ENCODE measurements at regions not wholly inside any gene's neighbourhood (a gene's known extent, or its start where the extent isn't known, plus 50 kb on each side); places are given as distances from the start of the nearest gene placed in this dataset.
"Not testable (repeated sequence)": the region's sequence is repeated elsewhere in the genome, so short reads cannot be mapped to it uniquely, and the experiment has no call there.

DNA sequence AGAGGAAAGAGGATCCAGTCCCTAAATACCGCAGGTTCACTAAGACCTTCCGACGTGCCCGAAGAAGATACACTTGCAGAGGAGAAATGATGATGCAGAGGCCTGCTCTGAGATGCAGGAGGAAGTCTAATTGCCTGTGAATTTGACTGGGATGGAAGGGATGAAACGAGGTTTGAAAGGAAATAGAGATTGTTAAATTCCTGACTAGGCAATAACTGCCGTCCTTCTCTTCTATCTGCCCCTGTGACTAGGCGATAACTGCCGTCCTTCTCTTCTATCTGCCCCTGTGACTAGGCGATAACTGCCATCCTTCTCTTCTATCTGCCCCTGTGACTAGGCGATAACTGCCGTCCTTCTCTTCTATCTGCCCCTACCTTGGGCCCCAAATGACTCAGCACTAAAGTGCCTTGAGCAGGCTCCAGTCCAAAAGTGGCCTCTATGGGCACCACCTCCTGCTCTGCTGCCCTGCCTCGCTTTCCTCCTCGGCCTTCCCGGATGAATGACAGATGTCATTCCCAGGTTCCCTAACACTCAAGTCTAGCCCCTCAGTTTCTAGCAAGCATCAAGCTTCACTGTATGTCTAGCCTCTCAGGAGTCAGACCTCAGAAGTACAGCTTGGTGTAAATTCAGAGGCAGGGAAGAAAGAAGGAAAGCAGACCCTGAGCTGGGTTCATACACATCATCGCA lies 189.1 kb downstream of the FOXD4L6 start:
- intact Hi-C loops (cut with micrococcal nuclease; ENCODE audit: unreplicated experiment); H3K4me3 ChIP-seq (ENCODE audit: low read depth in 2 of 2, low read length in 2 of 2); ATAC-seq; H3K27me3 ChIP-seq (ENCODE audit: control insufficient read depth, insufficient read depth, low read length); CTCF ChIA-PET; in situ Hi-C loops (cut with HindIII; ENCODE audit: low pct_unique_long_range_greater_than_20kb, low sequenced_read_pairs); H3K9me3 ChIP-seq (ENCODE audit: control insufficient read depth, insufficient read depth, low read depth, low read length); H3K4me1 ChIP-seq (ENCODE audit: control insufficient read depth, insufficient read depth, low read length); H3K36me3 ChIP-seq (ENCODE audit: control insufficient read depth, insufficient read depth, low read length); DNase-seq (ENCODE audit: low read depth, low spot score); H3K27ac ChIP-seq (ENCODE audit: low read length); BruUV-seq (replicated peaks); POLR2A ChIA-PET: not testable (repeated sequence)

DNA sequence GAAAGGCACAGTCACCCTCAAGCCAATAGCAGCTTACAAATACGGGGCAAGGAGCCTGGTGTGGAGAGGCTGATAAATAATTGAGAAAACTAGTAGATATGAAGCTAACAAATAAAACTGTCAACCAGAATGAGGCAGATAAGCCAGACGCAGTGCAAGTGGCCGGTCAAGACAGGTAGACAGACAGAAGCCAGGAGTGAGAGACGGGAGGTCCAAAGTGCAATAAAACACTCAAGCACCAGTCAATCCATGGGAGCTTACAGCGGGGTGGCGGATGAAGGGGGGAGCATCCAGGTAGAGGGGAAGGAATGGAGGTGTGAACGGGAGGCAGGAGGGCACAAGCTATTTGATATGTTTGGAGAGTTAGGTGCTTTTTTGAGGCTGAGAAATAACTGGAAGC lies 193.1 kb downstream of the FOXD4L6 start:
- Histone ChIP-seq H3K36me3 (ENCODE audit: control insufficient read depth, insufficient read depth, low read length) (no peaks in the 10 kb centered on the region), H3K4me1 (ENCODE audit: control insufficient read depth, insufficient read depth, low read length) (no peaks in the 10 kb centered on the region), H3K27ac (ENCODE audit: low read length) (no peak overlapping the region), H3K4me3 (ENCODE audit: low read depth in 2 of 2, low read length in 2 of 2) (no peak overlapping the region), H3K9me3 (ENCODE audit: control insufficient read depth, insufficient read depth, low read depth, low read length) (no peaks in the 10 kb centered on the region), H3K27me3 (ENCODE audit: control insufficient read depth, insufficient read depth, low read length) (no peaks in the 10 kb centered on the region)
- ChIA-PET POLR2A (no interaction called here), CTCF (no interaction called here)
- TF ChIP-seq, protein P1, sequence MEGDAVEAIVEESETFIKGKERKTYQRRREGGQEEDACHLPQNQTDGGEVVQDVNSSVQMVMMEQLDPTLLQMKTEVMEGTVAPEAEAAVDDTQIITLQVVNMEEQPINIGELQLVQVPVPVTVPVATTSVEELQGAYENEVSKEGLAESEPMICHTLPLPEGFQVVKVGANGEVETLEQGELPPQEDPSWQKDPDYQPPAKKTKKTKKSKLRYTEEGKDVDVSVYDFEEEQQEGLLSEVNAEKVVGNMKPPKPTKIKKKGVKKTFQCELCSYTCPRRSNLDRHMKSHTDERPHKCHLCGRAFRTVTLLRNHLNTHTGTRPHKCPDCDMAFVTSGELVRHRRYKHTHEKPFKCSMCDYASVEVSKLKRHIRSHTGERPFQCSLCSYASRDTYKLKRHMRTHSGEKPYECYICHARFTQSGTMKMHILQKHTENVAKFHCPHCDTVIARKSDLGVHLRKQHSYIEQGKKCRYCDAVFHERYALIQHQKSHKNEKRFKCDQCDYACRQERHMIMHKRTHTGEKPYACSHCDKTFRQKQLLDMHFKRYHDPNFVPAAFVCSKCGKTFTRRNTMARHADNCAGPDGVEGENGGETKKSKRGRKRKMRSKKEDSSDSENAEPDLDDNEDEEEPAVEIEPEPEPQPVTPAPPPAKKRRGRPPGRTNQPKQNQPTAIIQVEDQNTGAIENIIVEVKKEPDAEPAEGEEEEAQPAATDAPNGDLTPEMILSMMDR (IDR thresholded peaks at IDR 0.05): no peak
- TF ChIP-seq, protein P2, sequence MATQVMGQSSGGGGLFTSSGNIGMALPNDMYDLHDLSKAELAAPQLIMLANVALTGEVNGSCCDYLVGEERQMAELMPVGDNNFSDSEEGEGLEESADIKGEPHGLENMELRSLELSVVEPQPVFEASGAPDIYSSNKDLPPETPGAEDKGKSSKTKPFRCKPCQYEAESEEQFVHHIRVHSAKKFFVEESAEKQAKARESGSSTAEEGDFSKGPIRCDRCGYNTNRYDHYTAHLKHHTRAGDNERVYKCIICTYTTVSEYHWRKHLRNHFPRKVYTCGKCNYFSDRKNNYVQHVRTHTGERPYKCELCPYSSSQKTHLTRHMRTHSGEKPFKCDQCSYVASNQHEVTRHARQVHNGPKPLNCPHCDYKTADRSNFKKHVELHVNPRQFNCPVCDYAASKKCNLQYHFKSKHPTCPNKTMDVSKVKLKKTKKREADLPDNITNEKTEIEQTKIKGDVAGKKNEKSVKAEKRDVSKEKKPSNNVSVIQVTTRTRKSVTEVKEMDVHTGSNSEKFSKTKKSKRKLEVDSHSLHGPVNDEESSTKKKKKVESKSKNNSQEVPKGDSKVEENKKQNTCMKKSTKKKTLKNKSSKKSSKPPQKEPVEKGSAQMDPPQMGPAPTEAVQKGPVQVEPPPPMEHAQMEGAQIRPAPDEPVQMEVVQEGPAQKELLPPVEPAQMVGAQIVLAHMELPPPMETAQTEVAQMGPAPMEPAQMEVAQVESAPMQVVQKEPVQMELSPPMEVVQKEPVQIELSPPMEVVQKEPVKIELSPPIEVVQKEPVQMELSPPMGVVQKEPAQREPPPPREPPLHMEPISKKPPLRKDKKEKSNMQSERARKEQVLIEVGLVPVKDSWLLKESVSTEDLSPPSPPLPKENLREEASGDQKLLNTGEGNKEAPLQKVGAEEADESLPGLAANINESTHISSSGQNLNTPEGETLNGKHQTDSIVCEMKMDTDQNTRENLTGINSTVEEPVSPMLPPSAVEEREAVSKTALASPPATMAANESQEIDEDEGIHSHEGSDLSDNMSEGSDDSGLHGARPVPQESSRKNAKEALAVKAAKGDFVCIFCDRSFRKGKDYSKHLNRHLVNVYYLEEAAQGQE (IDR thresholded peaks at IDR 0.05; ENCODE audit: insufficient read depth in 1 of 2, low read depth in 2 of 2, low read length in 1 of 2): no peak
- TF ChIP-seq TCF7L2 (IDR thresholded peaks at IDR 0.05; ENCODE audit: low read depth, low read length) (no peak), POLR2AphosphoS5 (IDR thresholded peaks at IDR 0.05; ENCODE audit: low read depth, low read length) (no peak), SIN3A (IDR thresholded peaks at IDR 0.05; ENCODE audit: borderline replicate concordance, insufficient read depth, low read depth, low read length) (no peak)
- ATAC-seq (no peak), DNase-seq (ENCODE audit: low read depth, low spot score) (no peak)
- in situ Hi-C loops (cut with HindIII; ENCODE audit: low pct_unique_long_range_greater_than_20kb, low sequenced_read_pairs): no loop called here
- BruUV-seq (replicated peaks): no TSS peak
- intact Hi-C loops (cut with micrococcal nuclease; ENCODE audit: unreplicated experiment): no loop called here

DNA sequence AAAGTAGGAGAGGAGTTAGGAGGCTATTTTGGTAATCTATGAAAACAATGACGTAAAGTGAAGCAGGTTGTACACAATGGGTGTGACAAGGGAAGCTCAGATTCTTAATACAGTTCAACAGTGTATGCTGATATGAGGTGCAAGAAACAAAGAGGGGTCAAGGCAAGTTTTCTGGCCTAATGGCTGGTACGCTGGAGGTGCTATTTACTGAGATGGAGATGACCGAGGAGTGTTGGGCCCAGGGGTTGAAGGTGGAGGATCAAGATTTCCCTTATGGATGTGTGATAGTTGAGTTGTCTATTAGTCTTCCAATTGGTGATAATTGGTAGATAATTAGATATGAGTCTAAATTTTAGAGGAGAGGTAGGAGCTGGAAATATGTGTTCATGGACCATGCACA lies 194.0 kb downstream of the FOXD4L6 start:
- CTCF ChIA-PET; H3K27ac ChIP-seq (ENCODE audit: low read length): not testable (repeated sequence)

DNA sequence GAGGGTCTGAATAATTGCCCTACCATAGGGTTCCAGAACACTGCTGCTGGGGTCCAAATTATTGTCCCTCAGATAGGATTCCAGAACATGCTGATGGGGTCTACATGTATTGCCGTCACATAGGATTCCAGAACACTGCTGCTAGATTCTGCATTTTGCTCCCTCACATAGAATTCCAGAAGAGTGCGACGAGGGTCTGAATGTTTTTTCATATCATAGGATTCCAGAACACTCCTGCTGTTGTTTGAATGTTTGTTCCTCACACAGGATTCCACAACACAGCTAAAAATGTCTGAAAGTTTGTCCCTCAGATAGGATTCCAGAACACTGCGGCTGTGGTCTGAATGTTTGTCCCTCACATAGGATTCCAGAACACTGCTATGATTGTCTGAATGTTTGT lies 198.1 kb downstream of the FOXD4L6 start:
- BruUV-seq (replicated peaks); CTCF ChIA-PET: not testable (repeated sequence)

More for the DNA sequence above, 194.0 kb downstream of the FOXD4L6 start:
- POLR2A ChIA-PET; in situ Hi-C loops (cut with HindIII; ENCODE audit: low pct_unique_long_range_greater_than_20kb, low sequenced_read_pairs); H3K27me3 ChIP-seq (ENCODE audit: control insufficient read depth, insufficient read depth, low read length); H3K9me3 ChIP-seq (ENCODE audit: control insufficient read depth, insufficient read depth, low read depth, low read length); ATAC-seq; H3K4me3 ChIP-seq (ENCODE audit: low read depth in 2 of 2, low read length in 2 of 2); H3K36me3 ChIP-seq (ENCODE audit: control insufficient read depth, insufficient read depth, low read length); intact Hi-C loops (cut with micrococcal nuclease; ENCODE audit: unreplicated experiment); H3K4me1 ChIP-seq (ENCODE audit: control insufficient read depth, insufficient read depth, low read length); BruUV-seq (replicated peaks); DNase-seq (ENCODE audit: low read depth, low spot score): not testable (repeated sequence)

DNA sequence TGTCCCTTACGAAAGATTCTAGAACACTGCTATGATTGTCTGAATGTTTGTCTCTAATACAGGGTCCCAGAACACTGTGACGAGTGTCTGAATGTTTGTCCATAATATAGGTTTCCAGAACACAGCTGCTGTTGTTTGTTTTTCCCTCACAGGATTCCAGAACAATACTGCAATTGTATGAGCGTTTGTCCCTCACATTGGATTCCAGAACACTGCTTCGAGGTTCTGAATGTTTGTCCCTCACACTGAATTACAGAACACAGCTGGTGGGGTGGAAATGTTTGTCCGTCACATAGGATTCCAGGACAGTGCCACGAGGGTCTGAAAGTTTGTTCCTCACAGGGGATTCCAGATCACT lies 199.0 kb downstream of the FOXD4L6 start:
- H3K4me1 ChIP-seq (ENCODE audit: control insufficient read depth, insufficient read depth, low read length); intact Hi-C loops (cut with micrococcal nuclease; ENCODE audit: unreplicated experiment); H3K27me3 ChIP-seq (ENCODE audit: control insufficient read depth, insufficient read depth, low read length); DNase-seq (ENCODE audit: low read depth, low spot score); H3K36me3 ChIP-seq (ENCODE audit: control insufficient read depth, insufficient read depth, low read length); BruUV-seq (replicated peaks); in situ Hi-C loops (cut with HindIII; ENCODE audit: low pct_unique_long_range_greater_than_20kb, low sequenced_read_pairs); H3K27ac ChIP-seq (ENCODE audit: low read length); ATAC-seq; CTCF ChIA-PET; H3K9me3 ChIP-seq (ENCODE audit: control insufficient read depth, insufficient read depth, low read depth, low read length); H3K4me3 ChIP-seq (ENCODE audit: low read depth in 2 of 2, low read length in 2 of 2); POLR2A ChIA-PET: not testable (repeated sequence)

More for the DNA sequence above, 198.1 kb downstream of the FOXD4L6 start:
- H3K36me3 ChIP-seq (ENCODE audit: control insufficient read depth, insufficient read depth, low read length); intact Hi-C loops (cut with micrococcal nuclease; ENCODE audit: unreplicated experiment); H3K27ac ChIP-seq (ENCODE audit: low read length); DNase-seq (ENCODE audit: low read depth, low spot score); H3K4me1 ChIP-seq (ENCODE audit: control insufficient read depth, insufficient read depth, low read length); H3K27me3 ChIP-seq (ENCODE audit: control insufficient read depth, insufficient read depth, low read length); ATAC-seq; H3K9me3 ChIP-seq (ENCODE audit: control insufficient read depth, insufficient read depth, low read depth, low read length); H3K4me3 ChIP-seq (ENCODE audit: low read depth in 2 of 2, low read length in 2 of 2); in situ Hi-C loops (cut with HindIII; ENCODE audit: low pct_unique_long_range_greater_than_20kb, low sequenced_read_pairs); POLR2A ChIA-PET: not testable (repeated sequence)
